K562 (cell line): ENCODE measurements at regions not wholly inside any gene's neighbourhood (a gene's known extent, or its start where the extent isn't known, plus 50 kb on each side); places are given as distances from the start of the nearest gene placed in this dataset.
"Not testable (repeated sequence)": the region's sequence is repeated elsewhere in the genome, so short reads cannot be mapped to it uniquely, and the experiment has no call there.

Experiments
- ATAC-seq: fragments of 200-7000 bp; cut with Tn5 transposase; 3 replicates; pipeline ENCODE4 v1.9.1; 2020; ENCODE audit warnings: moderate library complexity
- BruUV-seq: library from RNA; stranded (reverse); fragments of 400-500 nt; replicated peaks from 2 replicates; lab custom pipeline; 2021; lab: Mats Ljungman, UMichigan
- CTCF ChIA-PET: fragments of 300-600 bp; formaldehyde crosslinking; extraction: SDS; loops from one replicate; lab custom pipeline; 2021; ENCODE audit warnings: low intra/inter-chr PET ratio; lab: Yijun Ruan, JAX
- POLR2A ChIA-PET: fragments of 300-600, 350-650 bp; sonication (Branson Sonifier 250); formaldehyde crosslinking; extraction: SDS; loops from one replicate; lab custom pipeline; 2021; ENCODE audit warnings: antibody characterized with exemption, inconsistent platforms; lab: Yijun Ruan, JAX
- DNase-seq, 4 experiments: peaks; one replicate each; pipeline versions ENCODE4 v3.0.0 to v3.0.0-alpha.2; 2011 to 2018; ENCODE audit warnings: low spot score in 3 of 4, mixed read lengths in 3 of 4; ENCODE audit errors: extremely low read depth in 1 of 4
- FAIRE-seq: peaks from 2 replicates; lab custom pipeline; 2011; peaks lifted over from hg19 to GRCh38; lab: Jason Lieb, UNC
- H2AFZ ChIP-seq: 2 replicates; pipeline ENCODE4 v1.6.0; 2011; ENCODE audit warnings: low read depth, low read length, control low read depth, inconsistent platforms
- H3K27ac ChIP-seq: fragments of 200-600 bp; 3 replicates; pipeline ENCODE4 v1.8.0; 2011; ENCODE audit warnings: low read depth, mild to moderate bottlenecking, control low read depth, inconsistent platforms, low read length, moderate library complexity, mixed read lengths; ENCODE audit errors: extremely low read depth
- H3K27me3 ChIP-seq, 2 experiments: fragments of 300-600 bp in 1 of 2; 2 replicates in 1 of 2; 3 replicates in 1 of 2; pipeline versions ENCODE4 v1.6.0 to v1.8.0; 2011; ENCODE audit warnings: inconsistent platforms in 2 of 2, low read length in 2 of 2, mild to moderate bottlenecking in 1 of 2, mixed read lengths in 1 of 2, moderate library complexity in 1 of 2; ENCODE audit not compliant: control insufficient read depth in 2 of 2, insufficient read depth in 2 of 2
- H3K36me3 ChIP-seq: fragments of 300-600 bp; 3 replicates; pipeline ENCODE4 v1.8.0; 2011; ENCODE audit warnings: mild to moderate bottlenecking, low read length, inconsistent platforms; ENCODE audit not compliant: control insufficient read depth, insufficient read depth
- H3K4me1 ChIP-seq, 2 experiments: fragments of 200-600 bp in 1 of 2; replicated peaks in 1 of 2; 2 replicates in 1 of 2; 3 replicates in 1 of 2; pipeline versions ENCODE4 v1.5.1 to v1.8.0; 2011; ENCODE audit warnings: inconsistent platforms in 2 of 2, low read length in 2 of 2, mild to moderate bottlenecking in 1 of 2, mixed read lengths in 1 of 2, moderate library complexity in 1 of 2; ENCODE audit not compliant: control insufficient read depth in 2 of 2, insufficient read depth in 2 of 2
- H3K4me2 ChIP-seq: 2 replicates; pipeline ENCODE4 v1.6.1; 2011; ENCODE audit warnings: low read length, control low read depth, inconsistent platforms, mixed read lengths; ENCODE audit not compliant: insufficient read depth
- H3K4me3 ChIP-seq: fragments of 200-600 bp; sonication (generic), shearing (Covaris generic); 2 replicates; pipeline ENCODE4 v1.5.1; 2016; ENCODE audit warnings: control low read depth, inconsistent platforms
- H3K79me2 ChIP-seq: fragments of 200-600 bp; 3 replicates; pipeline ENCODE4 v1.8.0; 2011; ENCODE audit warnings: low read length, inconsistent platforms; ENCODE audit not compliant: control insufficient read depth, insufficient read depth
- H3K9ac ChIP-seq, 2 experiments: 2 replicates each; pipeline versions ENCODE4 v1.6.0 to v1.6.1; 2011; ENCODE audit warnings: low read depth in 2 of 2, low read length in 2 of 2, control low read depth in 1 of 2, inconsistent platforms in 1 of 2, mild to moderate bottlenecking in 1 of 2, mixed read lengths in 1 of 2; ENCODE audit not compliant: insufficient read depth in 1 of 2
- H3K9me1 ChIP-seq: one replicate; pipeline ENCODE4 v1.6.0; 2011; ENCODE audit warnings: inconsistent platforms, mild to moderate bottlenecking, low read length, moderate library complexity; ENCODE audit not compliant: control insufficient read depth, insufficient read depth
- H3K9me3 ChIP-seq: replicated peaks from 2 replicates; pipeline ENCODE4 v1.5.1; 2011; ENCODE audit warnings: low read depth, low read length, inconsistent platforms; ENCODE audit not compliant: control insufficient read depth, insufficient read depth
- H4K20me1 ChIP-seq: replicated peaks from 2 replicates; pipeline ENCODE4 v1.6.1; 2011; ENCODE audit warnings: low read length, inconsistent platforms, mixed read lengths; ENCODE audit not compliant: control insufficient read depth, insufficient read depth
- WGBS: fragments of 100-300 bp; shearing (Covaris generic); methylation state at CpG from one replicate; pipeline ENCODE4 v1.1.6; 2016; ENCODE audit warnings: low coverage, mixed read lengths; ENCODE audit not compliant: insufficient coverage; ENCODE audit errors: missing lambda C conversion rate; 5-methylcytosine and 5-hydroxymethylcytosine counted together
- in situ Hi-C: fragments of 300-500 bp; cut with MboI; formaldehyde crosslinking; loops from 4 replicates; pipeline ENCODE4 v1.15.0; 2018; ENCODE audit warnings: inconsistent platforms, mixed read lengths
- intact Hi-C: fragments of 100-400 bp; cut with micrococcal nuclease; formaldehyde crosslinking; loops from 2 replicates; pipeline ENCODE4 v1.14.2; 2022

GRCh38 chr9:66063822-66064221, 326.9 kb downstream of the FOXD4L4 start:
- ATAC-seq, FAIRE-seq, H3K27me3 ChIP-seq, in situ Hi-C loops, H3K9me1 ChIP-seq, H3K79me2 ChIP-seq, H3K9ac ChIP-seq, H3K4me1 ChIP-seq, H3K36me3 ChIP-seq, POLR2A ChIA-PET, H4K20me1 ChIP-seq, H2AFZ ChIP-seq, H3K4me3 ChIP-seq, intact Hi-C loops, H3K9me3 ChIP-seq, BruUV-seq, H3K4me2 ChIP-seq, H3K27ac ChIP-seq, DNase-seq, CTCF ChIA-PET: not testable (repeated sequence)
- WGBS: no CpG with 5 or more reads among the region's 1 CpG

- intact Hi-C loops, H3K36me3 ChIP-seq, H3K4me2 ChIP-seq, H3K4me1 ChIP-seq, H3K9me3 ChIP-seq, FAIRE-seq, H3K4me3 ChIP-seq, ATAC-seq, H3K79me2 ChIP-seq, POLR2A ChIA-PET, H2AFZ ChIP-seq, H3K9ac ChIP-seq, H3K9me1 ChIP-seq, H3K27ac ChIP-seq, H3K27me3 ChIP-seq, in situ Hi-C loops, CTCF ChIA-PET, DNase-seq, H4K20me1 ChIP-seq, BruUV-seq: not testable (repeated sequence)
- WGBS: 8% methylated on average over 2 of the region's 5 CpGs
Observed at GRCh38 chr9:66065735-66066134, 328.8 kb downstream of the FOXD4L4 start.

- ATAC-seq, intact Hi-C loops: not testable (repeated sequence)
Observed at GRCh38 chr9:66067231-66067630, 330.3 kb downstream of the FOXD4L4 start.

GRCh38 chr9:66068451-66068989, 331.6 kb downstream of the FOXD4L4 start:
- intact Hi-C loops, H4K20me1 ChIP-seq, H3K27ac ChIP-seq, H3K9me1 ChIP-seq, in situ Hi-C loops, H3K4me3 ChIP-seq, H3K4me2 ChIP-seq, H3K27me3 ChIP-seq, H3K36me3 ChIP-seq, ATAC-seq, BruUV-seq, POLR2A ChIA-PET, H3K9me3 ChIP-seq, FAIRE-seq, DNase-seq, CTCF ChIA-PET, H2AFZ ChIP-seq, H3K9ac ChIP-seq, H3K4me1 ChIP-seq, H3K79me2 ChIP-seq: not testable (repeated sequence)
- WGBS: 0% methylated on average over 2 of the region's 4 CpGs

More at GRCh38 chr9:66067231-66067630, 330.3 kb downstream of the FOXD4L4 start:
- H3K79me2 ChIP-seq, POLR2A ChIA-PET, H3K4me1 ChIP-seq, H3K36me3 ChIP-seq, H3K4me3 ChIP-seq, H3K9ac ChIP-seq, DNase-seq, CTCF ChIA-PET, BruUV-seq, H3K9me1 ChIP-seq, in situ Hi-C loops, H3K27ac ChIP-seq, H2AFZ ChIP-seq, H3K27me3 ChIP-seq, H3K4me2 ChIP-seq, FAIRE-seq, H4K20me1 ChIP-seq, H3K9me3 ChIP-seq: not testable (repeated sequence)
- WGBS: 15% methylated on average over 2 of the region's 4 CpGs
